ENCODE measurements at regions not wholly inside any gene's neighbourhood (a gene's known extent, or its start where the extent isn't known, plus 50 kb on each side); places are given as distances from the start of the nearest gene placed in this dataset.

DNA sequence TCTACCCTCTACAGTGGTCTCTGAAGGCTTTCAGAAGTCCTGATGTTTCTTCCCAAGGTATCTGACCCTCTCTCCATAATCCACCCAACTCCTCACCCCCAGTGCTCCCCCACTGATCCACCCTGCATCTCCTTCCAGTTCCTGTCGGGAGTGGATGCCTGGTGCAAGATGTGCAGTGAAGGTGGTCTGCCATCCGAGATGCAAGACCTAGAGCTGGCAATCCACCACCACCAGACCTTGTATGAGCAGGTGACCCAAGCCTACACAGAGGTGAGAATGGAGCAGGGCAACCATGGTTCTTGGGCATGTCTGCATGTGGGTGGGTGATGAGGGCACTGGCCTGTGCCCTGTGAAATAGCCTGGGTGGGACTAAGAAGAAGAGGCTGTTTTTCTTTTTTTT, 337.8 kb upstream of the ROPN1 start:
- Histone ChIP-seq H3F3A (ENCODE audit: insufficient read depth, low read length) (no peaks in the 10 kb centered on the region), H3K79me2 (ENCODE audit: insufficient read depth, low read length) (no peaks in the 10 kb centered on the region), H3K4me1 (ENCODE audit: insufficient read depth, low read length, severe bottlenecking) (no peaks in the 10 kb centered on the region), H3K27ac (ENCODE audit: low read depth, low read length, poor library complexity, severe bottlenecking) (no peak overlapping the region), H3K9me3 (ENCODE audit: low read length) (no peaks in the 10 kb centered on the region), H3K27me3 (ENCODE audit: insufficient read depth, low read length) (no peaks in the 10 kb centered on the region), H4K20me1 (ENCODE audit: insufficient read depth, low read length) (no peaks in the 10 kb centered on the region), H3K9me2 (ENCODE audit: low read depth, low read length) (no peaks in the 10 kb centered on the region), H3K9ac (ENCODE audit: low read length) (no peak overlapping the region), H3K4me3 (ENCODE audit: low read depth, low read length, poor library complexity, severe bottlenecking) (no peak overlapping the region), H3K4me2 (ENCODE audit: low read length) (no peak overlapping the region), H2AFZ (ENCODE audit: low read length) (no peak overlapping the region), H3K36me3 (ENCODE audit: insufficient read depth, low read length) (no peaks in the 10 kb centered on the region)
- no peak for TF ChIP-seq EZH2 (IDR thresholded peaks at IDR 0.05; ENCODE audit: borderline replicate concordance, low read length)
- TF ChIP-seq, protein P1, sequence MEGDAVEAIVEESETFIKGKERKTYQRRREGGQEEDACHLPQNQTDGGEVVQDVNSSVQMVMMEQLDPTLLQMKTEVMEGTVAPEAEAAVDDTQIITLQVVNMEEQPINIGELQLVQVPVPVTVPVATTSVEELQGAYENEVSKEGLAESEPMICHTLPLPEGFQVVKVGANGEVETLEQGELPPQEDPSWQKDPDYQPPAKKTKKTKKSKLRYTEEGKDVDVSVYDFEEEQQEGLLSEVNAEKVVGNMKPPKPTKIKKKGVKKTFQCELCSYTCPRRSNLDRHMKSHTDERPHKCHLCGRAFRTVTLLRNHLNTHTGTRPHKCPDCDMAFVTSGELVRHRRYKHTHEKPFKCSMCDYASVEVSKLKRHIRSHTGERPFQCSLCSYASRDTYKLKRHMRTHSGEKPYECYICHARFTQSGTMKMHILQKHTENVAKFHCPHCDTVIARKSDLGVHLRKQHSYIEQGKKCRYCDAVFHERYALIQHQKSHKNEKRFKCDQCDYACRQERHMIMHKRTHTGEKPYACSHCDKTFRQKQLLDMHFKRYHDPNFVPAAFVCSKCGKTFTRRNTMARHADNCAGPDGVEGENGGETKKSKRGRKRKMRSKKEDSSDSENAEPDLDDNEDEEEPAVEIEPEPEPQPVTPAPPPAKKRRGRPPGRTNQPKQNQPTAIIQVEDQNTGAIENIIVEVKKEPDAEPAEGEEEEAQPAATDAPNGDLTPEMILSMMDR (IDR thresholded peaks at IDR 0.05; ENCODE audit: low read length), result no peak

DNA sequence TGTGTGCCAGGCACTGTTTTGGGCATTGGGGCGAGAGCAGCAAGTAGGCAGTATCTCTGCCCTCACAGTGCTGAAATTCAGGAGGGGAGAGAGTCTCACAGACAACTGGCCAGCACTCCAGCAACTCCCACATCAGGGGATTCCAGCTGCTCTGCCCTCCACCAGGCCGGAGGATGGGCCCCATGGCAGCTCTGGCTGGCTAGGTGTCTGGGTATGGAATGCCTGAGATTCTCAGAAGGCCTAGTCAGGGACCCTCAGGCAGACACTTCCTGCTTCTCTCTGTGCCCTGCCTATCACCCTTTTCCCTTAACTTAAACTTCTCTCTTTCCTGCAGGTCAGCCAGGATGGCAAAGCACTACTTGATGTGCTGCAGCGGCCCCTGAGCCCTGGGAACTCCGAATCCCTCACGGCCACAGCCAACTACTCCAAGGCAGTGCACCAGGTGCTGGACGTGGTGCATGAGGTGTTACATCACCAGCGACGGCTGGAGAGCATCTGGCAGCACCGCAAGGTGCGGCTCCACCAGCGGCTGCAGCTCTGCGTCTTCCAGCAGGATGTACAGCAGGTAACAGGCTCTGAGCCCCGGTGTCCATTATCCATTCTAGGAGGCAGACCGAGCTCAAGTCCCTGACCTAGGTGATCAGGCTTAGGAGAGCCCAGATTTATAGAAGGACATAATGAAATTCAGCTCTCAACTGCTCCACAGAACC, 342.2 kb upstream of the ROPN1 start:
- H3F3A ChIP-seq (ENCODE audit: insufficient read depth, low read length), result no peaks in the 10 kb centered on the region
- TF ChIP-seq, protein P1 (IDR thresholded peaks at IDR 0.05; ENCODE audit: low read length), result no peak
- no peak overlapping the region for H3K9ac ChIP-seq (ENCODE audit: low read length)
- H4K20me1 ChIP-seq (ENCODE audit: insufficient read depth, low read length), result no peaks in the 10 kb centered on the region
- H3K9me3 ChIP-seq (ENCODE audit: low read length), result no peaks in the 10 kb centered on the region
- no peaks in the 10 kb centered on the region for H3K36me3 ChIP-seq (ENCODE audit: insufficient read depth, low read length)
- H3K79me2 ChIP-seq (ENCODE audit: insufficient read depth, low read length), result no peaks in the 10 kb centered on the region
- no peaks in the 10 kb centered on the region for H3K9me2 ChIP-seq (ENCODE audit: low read depth, low read length)
- H3K4me1 ChIP-seq (ENCODE audit: insufficient read depth, low read length, severe bottlenecking), result no peaks in the 10 kb centered on the region
- H3K27me3 ChIP-seq (ENCODE audit: insufficient read depth, low read length), result no peaks in the 10 kb centered on the region
- H3K27ac ChIP-seq (ENCODE audit: low read depth, low read length, poor library complexity, severe bottlenecking), result no peak overlapping the region
- no peak overlapping the region for H3K4me2 ChIP-seq (ENCODE audit: low read length)
- no peak overlapping the region for H3K4me3 ChIP-seq (ENCODE audit: low read depth, low read length, poor library complexity, severe bottlenecking)
- H2AFZ ChIP-seq (ENCODE audit: low read length), result no peak overlapping the region

DNA sequence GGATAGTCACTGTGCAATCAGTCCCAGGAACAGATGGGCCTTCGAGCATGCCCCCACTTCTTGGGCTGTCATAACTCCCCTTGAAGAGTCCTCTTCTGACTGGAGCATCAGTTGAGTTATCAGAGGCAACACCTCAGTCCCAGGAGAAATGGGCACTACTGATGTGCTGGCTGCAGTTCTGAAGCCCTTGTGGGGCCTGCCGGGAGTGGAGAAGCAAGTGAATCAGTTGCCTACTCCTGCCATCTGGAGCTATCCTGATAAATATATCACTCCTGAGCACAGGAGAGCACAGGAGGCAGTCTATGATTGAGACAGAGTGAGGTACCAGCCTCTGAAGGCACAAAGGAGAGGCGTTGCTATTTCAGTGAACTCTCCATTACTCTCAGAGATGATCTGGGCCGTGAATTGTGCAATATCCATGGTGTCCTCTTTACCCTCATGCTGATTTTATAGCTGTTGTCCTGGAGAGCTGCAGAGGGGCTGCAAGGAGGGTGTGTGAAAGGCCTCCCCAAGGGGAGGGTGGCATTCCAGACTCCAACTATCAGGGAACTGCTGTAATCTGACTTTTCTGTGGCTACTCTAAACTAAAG, 344.2 kb upstream of the ROPN1 start:
- no peaks in the 10 kb centered on the region for H3K79me2 ChIP-seq (ENCODE audit: insufficient read depth, low read length)
- no peaks in the 10 kb centered on the region for H3K27me3 ChIP-seq (ENCODE audit: insufficient read depth, low read length)
- no peak overlapping the region for H3K27ac ChIP-seq (ENCODE audit: low read depth, low read length, poor library complexity, severe bottlenecking)
- H3K9ac ChIP-seq (ENCODE audit: low read length), result no peak overlapping the region
- no peaks in the 10 kb centered on the region for H3K9me2 ChIP-seq (ENCODE audit: low read depth, low read length)
- no peaks in the 10 kb centered on the region for H3K36me3 ChIP-seq (ENCODE audit: insufficient read depth, low read length)
- H4K20me1 ChIP-seq (ENCODE audit: insufficient read depth, low read length), result no peaks in the 10 kb centered on the region
- H3K9me3 ChIP-seq (ENCODE audit: low read length), result no peaks in the 10 kb centered on the region
- no peaks in the 10 kb centered on the region for H3K4me1 ChIP-seq (ENCODE audit: insufficient read depth, low read length, severe bottlenecking)
- no peaks in the 10 kb centered on the region for H3F3A ChIP-seq (ENCODE audit: insufficient read depth, low read length)
- TF ChIP-seq, protein P1 (IDR thresholded peaks at IDR 0.05; ENCODE audit: low read length), result no peak
- no peak for TF ChIP-seq EZH2 (IDR thresholded peaks at IDR 0.05; ENCODE audit: borderline replicate concordance, low read length)
- no peak overlapping the region for H2AFZ ChIP-seq (ENCODE audit: low read length)
- no peak overlapping the region for H3K4me3 ChIP-seq (ENCODE audit: low read depth, low read length, poor library complexity, severe bottlenecking)
- H3K4me2 ChIP-seq (ENCODE audit: low read length), result no peak overlapping the region
